ENCODE measurements at regions not wholly inside any gene's neighbourhood (a gene's known extent, or its start where the extent isn't known, plus 50 kb on each side); places are given as distances from the start of the nearest gene placed in this dataset.

- ChIA-PET CTCF (interaction anchor here (0.6 to 4.7 kb wide), 16 partner anchors 10 to 159 kb away, joined by 3 to 43 read pairs (median 4); no protein-coding TSS in a partner anchor), POLR2A (interaction anchor here (0.6 kb wide), 1 partner anchor 63 kb away, joined by 3 read pairs; no protein-coding TSS in a partner anchor)
- H3K27me3 Mint-ChIP-seq (ENCODE audit: low read depth) = no peaks in the 10 kb centered on the region; the same call in 1 of the 2 replicates
- H3K36me3 Mint-ChIP-seq = no peaks in the 10 kb centered on the region
- ATAC-seq (peak; percentile 58), DNase-seq (ENCODE audit: low spot score) (peak; percentile 57)
- TF ChIP-seq ELF4 (CRISPR knock-in tag; IDR thresholded peaks at IDR 0.05; ENCODE audit: low read depth) = no peak
- no peak for TF ChIP-seq HMGXB4 (CRISPR knock-in tag; IDR thresholded peaks at IDR 0.05)
- TF ChIP-seq PRDM15 (CRISPR knock-in tag; IDR thresholded peaks at IDR 0.05) = no peak
- no peak for TF ChIP-seq MYBL2 (CRISPR knock-in tag; IDR thresholded peaks at IDR 0.05)
- TF ChIP-seq PREB (CRISPR knock-in tag; IDR thresholded peaks at IDR 0.05; ENCODE audit: borderline replicate concordance) = no peak
- no peak for TF ChIP-seq ZNF121 (CRISPR knock-in tag; IDR thresholded peaks at IDR 0.05)
- no peak for TF ChIP-seq ATF2 (CRISPR knock-in tag; IDR thresholded peaks at IDR 0.05; ENCODE audit: borderline replicate concordance, low read depth)
- TF ChIP-seq CTCF (IDR thresholded peaks at IDR 0.05) = peak; percentile 87
- H3K4me3 Mint-ChIP-seq = no peak overlapping the region
- H3K9me3 Mint-ChIP-seq = no peaks in the 10 kb centered on the region
- peaks cover 43% of the 10 kb centered on the region for H3K4me1 Mint-ChIP-seq
- H3K27ac Mint-ChIP-seq = no peak overlapping the region
Observed at GRCh38 chr18:59837586-59837985, 62.2 kb upstream of the PMAIP1 start.

GRCh38 chr18:59835605-59836379 lies 64.0 kb upstream of the PMAIP1 start:
- peak; percentile 49 for DNase-seq (ENCODE audit: low spot score)
- peak overlapping the region; percentile 94 for H3K27ac Mint-ChIP-seq
- peak overlapping the region; percentile 32; the same call in 1 of the 2 replicates for H3K4me3 Mint-ChIP-seq
- no peaks in the 10 kb centered on the region; the same call in 1 of the 2 replicates for H3K27me3 Mint-ChIP-seq (ENCODE audit: low read depth)
- no peaks in the 10 kb centered on the region for H3K36me3 Mint-ChIP-seq
- H3K4me1 Mint-ChIP-seq = peaks cover 44% of the 10 kb centered on the region
- peak; percentile 89 for ATAC-seq
- CTCF ChIA-PET = interaction anchor here (0.6 to 4.7 kb wide), 12 partner anchors 12 to 528 kb away, joined by 3 to 43 read pairs (median 4); partner anchors contain the start of gene CCBE1
- POLR2A ChIA-PET = interaction anchor here (1.3 kb wide), 1 partner anchor 64 kb away, joined by 3 read pairs; no protein-coding TSS in a partner anchor
- H3K9me3 Mint-ChIP-seq = no peaks in the 10 kb centered on the region
- no peak for TF ChIP-seq CDX4 (CRISPR knock-in tag; IDR thresholded peaks at IDR 0.05; ENCODE audit: borderline replicate concordance)
- no peak for TF ChIP-seq GTF2I (CRISPR knock-in tag; conservative IDR thresholded peaks at IDR 0.05)
- no peak for TF ChIP-seq MXD4 (CRISPR knock-in tag; IDR thresholded peaks at IDR 0.05; ENCODE audit: borderline replicate concordance)
- TF ChIP-seq ATF6 (CRISPR knock-in tag; IDR thresholded peaks at IDR 0.05) = no peak
- TF ChIP-seq OVOL2 (CRISPR knock-in tag; IDR thresholded peaks at IDR 0.05; ENCODE audit: borderline replicate concordance) = no peak
- TF ChIP-seq E2F5 (CRISPR knock-in tag; IDR thresholded peaks at IDR 0.05) = no peak
- TF ChIP-seq ETV6 (CRISPR knock-in tag; IDR thresholded peaks at IDR 0.05) = no peak
- TF ChIP-seq SMAD4 (CRISPR knock-in tag; IDR thresholded peaks at IDR 0.05) = no peak
- no peak for TF ChIP-seq EMX1 (CRISPR knock-in tag; IDR thresholded peaks at IDR 0.05)
- no peak for TF ChIP-seq USF2 (CRISPR knock-in tag; IDR thresholded peaks at IDR 0.05)
